ENCODE measurements at regions not wholly inside any gene's neighbourhood (a gene's known extent, or its start where the extent isn't known, plus 50 kb on each side); places are given as distances from the start of the nearest gene placed in this dataset.
"Not testable (repeated sequence)": the region's sequence is repeated elsewhere in the genome, so short reads cannot be mapped to it uniquely, and the experiment has no call there.

DNA sequence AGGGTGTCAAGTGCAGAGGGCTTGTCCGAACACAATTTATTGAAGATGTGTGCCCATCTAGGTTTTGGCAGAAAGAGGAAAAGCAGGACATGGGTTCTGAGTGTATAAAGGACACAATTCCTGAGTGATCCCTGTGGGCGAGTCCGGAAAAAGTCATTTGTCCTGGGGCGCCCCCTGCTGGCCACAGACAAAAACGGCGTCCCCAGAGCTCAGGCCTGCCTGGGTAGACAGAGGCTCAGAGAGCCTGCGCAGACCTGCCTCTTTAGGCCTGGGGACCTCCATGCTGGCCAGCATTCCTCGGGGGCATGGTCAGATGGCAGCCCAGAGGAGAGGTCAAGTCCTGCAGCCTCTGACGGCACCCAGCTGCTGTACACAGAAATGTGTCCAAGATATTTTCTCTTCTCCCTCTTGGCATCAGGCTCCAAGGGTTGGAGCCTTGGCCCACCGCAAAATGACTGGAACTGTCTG, 65.5 kb upstream of the LRP8 start:
- H3K27ac ChIP-seq, result no peak overlapping the region
- TF ChIP-seq ZFX (IDR thresholded peaks at IDR 0.05) (no peak), CTCF (conservative IDR thresholded peaks at IDR 0.05) (peak; percentile 96)

DNA sequence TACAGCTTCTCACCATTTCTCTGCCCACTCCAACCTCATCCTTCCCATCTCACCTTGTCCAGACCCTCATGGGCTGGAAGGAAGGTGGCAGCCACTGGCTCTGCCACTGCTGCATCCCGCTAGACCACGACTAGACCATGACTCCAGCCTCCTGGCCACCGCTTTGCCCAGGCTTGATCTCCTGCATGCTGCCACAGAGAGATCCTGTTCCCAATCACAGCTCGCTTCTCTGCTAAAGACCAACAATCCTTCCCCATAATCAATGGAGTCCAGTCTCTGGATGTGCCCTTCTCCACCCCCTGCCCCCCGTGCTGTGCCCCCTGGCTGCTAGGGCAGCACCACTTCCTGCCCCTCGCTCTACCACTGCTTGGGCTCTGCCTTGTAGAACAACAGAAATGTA, 64.9 kb upstream of the DMRTB1 start:
- TF ChIP-seq CTCF (conservative IDR thresholded peaks at IDR 0.05) (no peak), ZFX (IDR thresholded peaks at IDR 0.05) (no peak)

GRCh38 chr1:53395671-53396215, 63.5 kb upstream of the DMRTB1 start:
- TF ChIP-seq CTCF (conservative IDR thresholded peaks at IDR 0.05) (no peak), ZFX (IDR thresholded peaks at IDR 0.05) (no peak)
- H3K27ac ChIP-seq, result no peak overlapping the region

More for the DNA sequence above, 64.9 kb upstream of the DMRTB1 start:
- H3K27ac ChIP-seq, result no peak overlapping the region

- TF ChIP-seq ZFX (IDR thresholded peaks at IDR 0.05), result no peak
- no peak for TF ChIP-seq CTCF (conservative IDR thresholded peaks at IDR 0.05)
- H3K27ac ChIP-seq, result no peak overlapping the region
These were observed 62.5 kb upstream of the DMRTB1 start for GRCh38 chr1:53396573-53397268.

DNA sequence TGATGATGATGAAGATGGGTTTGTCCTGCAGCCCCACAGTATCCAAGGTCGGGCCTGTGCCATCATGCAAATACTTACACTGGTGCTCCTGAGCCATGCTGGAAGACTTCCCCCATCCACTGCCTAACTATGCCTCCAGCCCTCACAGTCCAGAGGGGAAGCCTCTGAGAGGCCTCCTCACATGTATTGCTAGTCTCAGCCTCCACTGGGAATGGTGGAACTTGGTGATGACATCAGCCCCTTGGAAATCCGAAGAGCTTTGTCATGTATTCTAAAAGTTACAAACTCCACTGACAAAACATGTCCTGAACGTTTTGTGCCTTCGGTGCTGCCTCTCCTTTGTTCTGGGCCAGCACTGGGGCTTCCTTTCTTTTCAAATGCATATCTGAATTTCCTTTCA, 61.1 kb upstream of the DMRTB1 start:
- no peak overlapping the region for H3K27ac ChIP-seq
- TF ChIP-seq CTCF (conservative IDR thresholded peaks at IDR 0.05), result no peak
- TF ChIP-seq ZFX (IDR thresholded peaks at IDR 0.05), result no peak

DNA sequence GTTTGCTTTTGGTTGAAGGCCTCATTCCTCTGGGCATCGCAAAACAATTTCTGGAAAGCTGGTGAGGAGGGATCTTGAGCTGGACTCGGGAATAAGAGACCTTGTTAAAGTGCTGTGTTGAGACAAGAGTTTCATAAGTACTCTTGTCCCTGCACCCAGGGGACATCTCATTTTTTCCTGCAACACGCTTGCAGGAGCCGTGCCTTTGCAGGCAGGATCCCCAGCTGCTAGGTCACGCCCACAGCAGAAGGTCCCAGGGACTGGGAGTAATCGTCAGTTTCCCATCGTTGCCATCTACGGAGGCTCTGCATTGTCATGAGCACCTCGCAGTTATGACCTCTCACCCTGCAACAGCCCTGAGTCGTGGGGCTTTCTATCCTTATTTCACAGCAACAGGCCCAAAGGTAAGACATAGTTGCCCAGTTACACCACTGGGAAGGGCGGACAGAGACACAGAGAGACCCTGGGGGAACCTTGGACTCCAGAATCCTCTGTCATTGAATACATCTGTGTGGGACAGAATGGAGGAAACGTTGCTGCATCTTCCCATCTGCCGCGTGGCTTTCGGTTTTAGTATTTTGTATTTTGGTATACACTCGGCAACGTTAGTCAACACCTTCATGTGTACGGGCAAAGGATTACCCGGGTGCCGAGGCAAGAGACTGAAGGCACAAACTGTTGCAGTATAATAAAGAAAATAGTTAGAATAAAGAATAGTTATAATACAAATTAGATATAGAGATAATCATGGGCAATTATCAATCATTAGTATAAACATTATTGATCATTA, 60.4 kb upstream of the DMRTB1 start:
- H3K27ac ChIP-seq, result no peak overlapping the region
- no peak for TF ChIP-seq ZFX (IDR thresholded peaks at IDR 0.05)
- no peak for TF ChIP-seq CTCF (conservative IDR thresholded peaks at IDR 0.05)

DNA sequence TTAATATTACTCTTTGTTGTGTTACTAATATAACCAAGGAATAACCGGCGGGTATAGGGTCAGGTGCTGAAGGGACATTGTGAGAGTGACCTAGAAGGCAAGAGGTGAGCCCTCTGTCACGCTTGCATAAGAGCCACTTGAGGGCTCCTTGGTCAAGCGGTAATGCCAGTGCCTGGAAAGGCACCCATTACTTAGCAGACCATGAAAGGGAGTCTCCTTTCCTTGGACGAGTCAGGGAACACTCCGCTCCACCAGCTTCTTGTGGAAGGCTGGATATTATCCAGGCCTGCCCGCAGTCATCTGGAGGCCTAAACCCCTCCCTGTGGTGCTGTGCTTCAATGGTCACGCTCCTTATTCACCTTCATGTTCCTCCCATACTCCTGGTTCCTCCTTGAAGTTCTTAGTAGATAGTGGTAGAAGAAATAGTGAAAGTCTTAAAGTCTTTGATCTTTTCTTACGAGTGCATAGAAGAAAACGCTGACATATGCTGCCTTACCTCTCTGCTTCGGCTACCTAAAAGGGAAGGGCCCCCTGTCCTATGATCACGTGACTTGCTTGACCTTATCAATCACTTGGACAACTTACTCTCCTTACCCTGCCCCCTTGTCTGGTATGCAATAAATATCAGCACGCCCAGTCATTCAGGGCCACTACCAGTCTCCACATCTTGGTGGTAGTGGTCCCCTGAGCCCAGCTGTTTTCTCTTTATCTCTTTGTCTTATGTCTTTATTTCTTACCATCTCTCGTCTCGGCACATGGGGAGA, 59.6 kb upstream of the DMRTB1 start:
- H3K27ac ChIP-seq, result not testable (repeated sequence)
